KMS-11 (cell line): ENCODE measurements at regions not wholly inside any gene's neighbourhood (a gene's known extent, or its start where the extent isn't known, plus 50 kb on each side); places are given as distances from the start of the nearest gene placed in this dataset.

Source experiments
- H2AFZ ChIP-seq: fragments of 200-600 bp; sonication (generic); 2 replicates; pipeline ENCODE4 v1.6.1; 2016; ENCODE audit warnings: antibody characterized with exemption, mixed run types, low read depth
- H3K27ac ChIP-seq: fragments of 200-600 bp; sonication (generic); 2 replicates; pipeline ENCODE4 v1.6.1; 2016; ENCODE audit warnings: mild to moderate bottlenecking, mixed run types
- H3K27me3 ChIP-seq: fragments of 200-600 bp; sonication (generic); 2 replicates; pipeline ENCODE4 v1.6.1; 2017; ENCODE audit warnings: mild to moderate bottlenecking, low read depth, mixed run types, moderate library complexity; ENCODE audit not compliant: insufficient read depth
- H3K36me3 ChIP-seq: fragments of 200-600 bp; sonication (generic); 2 replicates; pipeline ENCODE4 v1.6.1; 2017; ENCODE audit warnings: mild to moderate bottlenecking, mixed run types; ENCODE audit not compliant: insufficient read depth
- H3K4me1 ChIP-seq: fragments of 200-600 bp; sonication (generic); 2 replicates; pipeline ENCODE4 v1.6.1; 2016; ENCODE audit warnings: mild to moderate bottlenecking, low read depth, mixed run types; ENCODE audit not compliant: poor library complexity, severe bottlenecking
- H3K4me2 ChIP-seq: fragments of 200-600 bp; sonication (generic); 2 replicates; pipeline ENCODE4 v1.7.0; 2016; ENCODE audit warnings: mild to moderate bottlenecking, mixed run types
- H3K4me3 ChIP-seq: fragments of 200-600 bp; sonication (generic); IDR thresholded peaks from 2 replicates; pipeline ENCODE4 v1.6.1; 2017; ENCODE audit warnings: low read depth, low read length, mixed read lengths; ENCODE audit not compliant: insufficient read depth
- H3K79me2 ChIP-seq: fragments of 200-600 bp; sonication (generic); 2 replicates; pipeline ENCODE4 v1.6.1; 2016; ENCODE audit warnings: low read depth, mixed run types; ENCODE audit not compliant: insufficient read depth
- H3K9ac ChIP-seq: fragments of 200-600 bp; sonication (generic); 2 replicates; pipeline ENCODE4 v1.6.1; 2016; ENCODE audit warnings: mild to moderate bottlenecking, mixed run types
- H4K20me1 ChIP-seq: fragments of 200-600 bp; sonication (generic); 2 replicates; pipeline ENCODE4 v1.6.1; 2016; ENCODE audit warnings: mild to moderate bottlenecking, mixed run types; ENCODE audit not compliant: insufficient read depth
- TF ChIP-seq, protein P1 (sequence below): fragments of 200-600 bp; sonication (generic); conservative IDR thresholded peaks from 2 replicates; pipeline ENCODE4 v1.6.1; 2017; ENCODE audit warnings: low read depth, mild to moderate bottlenecking, antibody characterized with exemption, low read length, moderate library complexity, mixed read lengths

DNA sequence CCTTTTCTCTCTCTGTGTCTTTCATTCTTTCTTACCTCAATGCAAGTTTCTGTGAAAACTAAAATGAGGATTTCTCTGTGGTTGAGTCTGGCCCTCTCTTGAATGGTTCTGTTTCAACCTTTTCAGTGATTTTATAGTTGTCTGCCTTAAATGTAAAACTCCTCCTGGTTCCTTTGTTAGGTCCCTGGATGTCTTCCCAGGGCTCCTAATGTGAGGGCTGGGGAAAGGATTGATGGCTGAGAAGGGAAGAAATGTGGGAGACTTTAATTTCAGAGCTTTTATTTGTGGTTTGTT lies 90.6 kb upstream of the GRM7 start:
- Histone ChIP-seq H3K4me3 (no peak overlapping the region), H3K27ac (no peak overlapping the region), H3K9ac (no peak overlapping the region), H3K27me3 (no peaks in the 10 kb centered on the region), H3K79me2 (no peaks in the 10 kb centered on the region), H3K4me1 (no peaks in the 10 kb centered on the region), H4K20me1 (no peaks in the 10 kb centered on the region), H3K4me2 (no peak overlapping the region), H2AFZ (no peak overlapping the region), H3K36me3 (no peaks in the 10 kb centered on the region)
- TF ChIP-seq, protein P1, sequence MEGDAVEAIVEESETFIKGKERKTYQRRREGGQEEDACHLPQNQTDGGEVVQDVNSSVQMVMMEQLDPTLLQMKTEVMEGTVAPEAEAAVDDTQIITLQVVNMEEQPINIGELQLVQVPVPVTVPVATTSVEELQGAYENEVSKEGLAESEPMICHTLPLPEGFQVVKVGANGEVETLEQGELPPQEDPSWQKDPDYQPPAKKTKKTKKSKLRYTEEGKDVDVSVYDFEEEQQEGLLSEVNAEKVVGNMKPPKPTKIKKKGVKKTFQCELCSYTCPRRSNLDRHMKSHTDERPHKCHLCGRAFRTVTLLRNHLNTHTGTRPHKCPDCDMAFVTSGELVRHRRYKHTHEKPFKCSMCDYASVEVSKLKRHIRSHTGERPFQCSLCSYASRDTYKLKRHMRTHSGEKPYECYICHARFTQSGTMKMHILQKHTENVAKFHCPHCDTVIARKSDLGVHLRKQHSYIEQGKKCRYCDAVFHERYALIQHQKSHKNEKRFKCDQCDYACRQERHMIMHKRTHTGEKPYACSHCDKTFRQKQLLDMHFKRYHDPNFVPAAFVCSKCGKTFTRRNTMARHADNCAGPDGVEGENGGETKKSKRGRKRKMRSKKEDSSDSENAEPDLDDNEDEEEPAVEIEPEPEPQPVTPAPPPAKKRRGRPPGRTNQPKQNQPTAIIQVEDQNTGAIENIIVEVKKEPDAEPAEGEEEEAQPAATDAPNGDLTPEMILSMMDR = no peak

DNA sequence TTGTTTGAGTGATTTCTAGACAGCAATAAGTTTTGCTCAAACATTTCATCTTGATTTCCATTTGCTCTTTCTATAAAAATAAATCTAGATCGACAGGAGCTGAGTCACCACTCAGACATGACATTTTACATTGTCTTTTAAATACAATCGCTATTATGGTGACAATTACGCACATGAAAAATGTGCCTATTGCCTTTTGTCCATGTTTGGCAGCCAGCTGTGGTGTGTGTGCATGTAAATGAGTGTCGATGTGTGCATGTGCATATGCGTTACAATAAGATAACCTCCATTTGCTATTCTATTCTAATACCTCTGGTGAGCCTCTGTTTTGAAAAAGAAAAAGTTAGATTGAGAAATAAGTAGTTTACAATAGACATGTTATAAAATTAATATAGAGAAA lies 89.7 kb upstream of the GRM7 start:
- Histone ChIP-seq H4K20me1 (no peaks in the 10 kb centered on the region), H3K79me2 (no peaks in the 10 kb centered on the region), H3K9ac (no peak overlapping the region), H3K36me3 (no peaks in the 10 kb centered on the region), H3K27me3 (no peaks in the 10 kb centered on the region), H2AFZ (no peak overlapping the region), H3K4me3 (no peak overlapping the region), H3K4me1 (no peaks in the 10 kb centered on the region), H3K27ac (no peak overlapping the region), H3K4me2 (no peak overlapping the region)
- TF ChIP-seq, protein P1 = no peak

DNA sequence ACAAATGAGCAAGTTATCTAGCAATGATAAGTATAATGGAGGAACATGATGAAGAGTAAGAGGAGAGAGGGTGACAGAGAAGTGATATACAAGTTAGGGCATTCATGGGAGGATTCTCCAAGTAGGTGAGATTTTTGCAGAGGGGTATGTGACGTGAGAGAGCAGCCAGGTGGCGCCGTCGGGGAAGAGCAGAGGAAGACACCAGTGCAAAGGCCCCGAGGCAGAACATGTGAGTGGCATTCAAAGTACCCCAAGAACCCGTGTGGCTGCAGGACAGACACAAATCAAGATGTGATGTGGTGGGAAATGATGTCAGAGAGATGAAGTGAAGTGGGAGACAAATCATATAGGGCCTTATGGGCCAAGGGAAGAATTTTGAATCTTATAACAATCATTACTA lies 81.8 kb upstream of the GRM7 start:
- Histone ChIP-seq H3K27me3 (no peaks in the 10 kb centered on the region), H3K9ac (no peak overlapping the region), H3K4me2 (no peak overlapping the region), H3K4me3 (no peak overlapping the region), H3K36me3 (no peaks in the 10 kb centered on the region), H3K4me1 (no peaks in the 10 kb centered on the region), H3K27ac (no peak overlapping the region), H2AFZ (no peak overlapping the region), H3K79me2 (no peaks in the 10 kb centered on the region), H4K20me1 (no peaks in the 10 kb centered on the region)
- TF ChIP-seq, protein P1 = no peak

DNA sequence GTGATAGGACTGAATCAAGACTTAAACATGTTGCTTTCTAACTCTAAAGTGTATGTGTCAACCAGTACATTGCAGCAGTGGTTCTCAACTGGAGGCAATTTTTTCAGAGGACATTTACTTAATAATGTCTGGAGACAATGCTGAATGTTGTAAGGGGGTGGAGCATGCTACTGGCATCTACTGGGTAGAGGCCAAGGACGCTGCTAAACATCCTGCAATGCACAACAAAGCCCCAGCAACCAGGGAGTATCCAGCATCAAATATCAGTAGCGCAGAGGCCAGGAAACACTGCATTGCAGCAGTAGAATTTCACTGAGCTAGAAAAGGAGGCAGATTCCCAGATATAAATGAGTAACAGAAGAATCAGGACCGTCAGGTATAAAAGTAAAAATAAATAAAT lies 79.8 kb upstream of the GRM7 start:
- no peaks in the 10 kb centered on the region for H3K4me1 ChIP-seq
- H2AFZ ChIP-seq = no peak overlapping the region

More for the DNA sequence above, 79.8 kb upstream of the GRM7 start:
- TF ChIP-seq, protein P1 = no peak
- Histone ChIP-seq H3K79me2 (no peaks in the 10 kb centered on the region), H3K27me3 (no peaks in the 10 kb centered on the region), H3K27ac (no peak overlapping the region), H3K9ac (no peak overlapping the region), H3K36me3 (no peaks in the 10 kb centered on the region), H3K4me2 (no peak overlapping the region), H3K4me3 (no peak overlapping the region), H4K20me1 (no peaks in the 10 kb centered on the region)
